ENCODE measurements at regions not wholly inside any gene's neighbourhood (a gene's known extent, or its start where the extent isn't known, plus 50 kb on each side); places are given as distances from the start of the nearest gene placed in this dataset.
"Not testable (repeated sequence)": the region's sequence is repeated elsewhere in the genome, so short reads cannot be mapped to it uniquely, and the experiment has no call there.

- TF ChIP-seq, protein P1, sequence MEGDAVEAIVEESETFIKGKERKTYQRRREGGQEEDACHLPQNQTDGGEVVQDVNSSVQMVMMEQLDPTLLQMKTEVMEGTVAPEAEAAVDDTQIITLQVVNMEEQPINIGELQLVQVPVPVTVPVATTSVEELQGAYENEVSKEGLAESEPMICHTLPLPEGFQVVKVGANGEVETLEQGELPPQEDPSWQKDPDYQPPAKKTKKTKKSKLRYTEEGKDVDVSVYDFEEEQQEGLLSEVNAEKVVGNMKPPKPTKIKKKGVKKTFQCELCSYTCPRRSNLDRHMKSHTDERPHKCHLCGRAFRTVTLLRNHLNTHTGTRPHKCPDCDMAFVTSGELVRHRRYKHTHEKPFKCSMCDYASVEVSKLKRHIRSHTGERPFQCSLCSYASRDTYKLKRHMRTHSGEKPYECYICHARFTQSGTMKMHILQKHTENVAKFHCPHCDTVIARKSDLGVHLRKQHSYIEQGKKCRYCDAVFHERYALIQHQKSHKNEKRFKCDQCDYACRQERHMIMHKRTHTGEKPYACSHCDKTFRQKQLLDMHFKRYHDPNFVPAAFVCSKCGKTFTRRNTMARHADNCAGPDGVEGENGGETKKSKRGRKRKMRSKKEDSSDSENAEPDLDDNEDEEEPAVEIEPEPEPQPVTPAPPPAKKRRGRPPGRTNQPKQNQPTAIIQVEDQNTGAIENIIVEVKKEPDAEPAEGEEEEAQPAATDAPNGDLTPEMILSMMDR (IDR thresholded peaks at IDR 0.05), result no peak
- TF ChIP-seq POLR2AphosphoS5 (IDR thresholded peaks at IDR 0.05; ENCODE audit: insufficient read depth in 1 of 2, low read depth in 1 of 2) (no peak), POLR2A (IDR thresholded peaks at IDR 0.05) (no peak)
- no peaks in the 10 kb centered on the region for H3K27me3 ChIP-seq
- H3K27ac ChIP-seq, result no peak overlapping the region
- no peaks in the 10 kb centered on the region for H3K4me1 ChIP-seq
- intact Hi-C loops (cut with DNase I), result no loop called here
- no peak for DNase-seq (ENCODE audit: extremely low spot score in 2 of 2)
- no peaks in the 10 kb centered on the region for H3K9me3 ChIP-seq
- H3K36me3 ChIP-seq, result no peaks in the 10 kb centered on the region
- no peak overlapping the region for H3K4me3 ChIP-seq
Observed at GRCh38 chr2:163974766-163975165, 239.0 kb upstream of the FIGN start.

- TF ChIP-seq, protein P1 (IDR thresholded peaks at IDR 0.05), result no peak
- no peak for TF ChIP-seq POLR2A (IDR thresholded peaks at IDR 0.05)
- TF ChIP-seq POLR2AphosphoS5 (IDR thresholded peaks at IDR 0.05; ENCODE audit: insufficient read depth in 1 of 2, low read depth in 1 of 2), result no peak
- Histone ChIP-seq H3K9me3 (no peaks in the 10 kb centered on the region), H3K27ac (no peak overlapping the region), H3K4me3 (no peak overlapping the region), H3K36me3 (no peaks in the 10 kb centered on the region), H3K27me3 (no peaks in the 10 kb centered on the region), H3K4me1 (no peaks in the 10 kb centered on the region)
- intact Hi-C loops (cut with DNase I), result no loop called here
- DNase-seq (ENCODE audit: extremely low spot score in 2 of 2), result no peak
Observed at GRCh38 chr2:163970058-163970813, 234.4 kb upstream of the FIGN start.

DNA sequence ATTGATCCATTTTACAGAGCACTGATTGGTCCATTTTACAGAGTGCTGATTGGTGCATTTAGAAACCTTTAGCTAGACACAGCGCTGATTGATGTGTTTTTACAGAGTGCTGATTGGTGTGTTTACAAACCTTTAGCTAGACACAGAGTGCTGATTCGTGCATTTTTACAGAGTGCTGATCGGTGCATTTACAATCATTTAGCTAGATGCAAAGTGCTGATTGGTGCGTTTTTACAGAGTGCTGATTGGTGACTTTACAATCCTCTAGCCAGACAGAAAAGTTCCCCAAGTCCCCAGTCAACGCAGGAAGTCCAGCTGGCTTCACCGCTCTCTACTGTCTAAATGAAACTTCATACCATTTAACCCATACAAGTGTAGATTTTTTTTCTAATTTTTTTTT lies 228.5 kb upstream of the FIGN start:
- H3K4me1 ChIP-seq; H3K27ac ChIP-seq; H3K36me3 ChIP-seq; DNase-seq (ENCODE audit: extremely low spot score in 2 of 2); H3K9me3 ChIP-seq; intact Hi-C loops (cut with DNase I); H3K4me3 ChIP-seq; H3K27me3 ChIP-seq: not testable (repeated sequence)

DNA sequence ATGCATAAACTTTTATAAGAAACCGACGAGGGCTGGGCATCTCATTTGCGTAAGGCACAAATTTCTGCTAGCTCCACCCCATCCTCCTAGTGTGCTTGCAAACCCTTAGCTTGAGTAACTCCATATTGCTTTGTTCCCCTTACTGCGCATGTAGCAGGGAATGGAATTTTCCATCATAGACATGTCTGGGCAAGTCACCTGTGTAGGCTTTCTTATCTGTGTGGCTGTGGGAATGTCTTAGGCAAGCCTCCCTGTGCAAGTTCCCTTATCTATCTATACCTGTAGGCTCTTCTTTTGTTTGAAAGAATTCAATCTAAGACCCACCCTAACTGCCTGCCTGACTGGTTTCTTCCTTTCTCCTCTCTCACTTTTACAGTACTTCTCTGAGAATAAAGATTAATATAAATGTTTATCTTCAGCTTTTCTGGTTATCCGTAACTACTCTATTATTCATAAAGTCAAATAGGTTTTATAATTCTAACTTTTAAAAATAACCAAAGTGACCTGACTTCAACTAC lies 217.6 kb upstream of the FIGN start:
- DNase-seq (ENCODE audit: extremely low spot score in 2 of 2), result no peak
- no peaks in the 10 kb centered on the region for H3K27me3 ChIP-seq
- no peaks in the 10 kb centered on the region for H3K36me3 ChIP-seq
- H3K4me3 ChIP-seq, result no peak overlapping the region
- H3K4me1 ChIP-seq, result no peaks in the 10 kb centered on the region
- intact Hi-C loops (cut with DNase I), result no loop called here
- no peak overlapping the region for H3K27ac ChIP-seq
- TF ChIP-seq, protein P1 (IDR thresholded peaks at IDR 0.05), result no peak
- TF ChIP-seq POLR2A (IDR thresholded peaks at IDR 0.05), result no peak
- TF ChIP-seq POLR2AphosphoS5 (IDR thresholded peaks at IDR 0.05; ENCODE audit: insufficient read depth in 1 of 2, low read depth in 1 of 2), result no peak
- no peaks in the 10 kb centered on the region for H3K9me3 ChIP-seq

DNA sequence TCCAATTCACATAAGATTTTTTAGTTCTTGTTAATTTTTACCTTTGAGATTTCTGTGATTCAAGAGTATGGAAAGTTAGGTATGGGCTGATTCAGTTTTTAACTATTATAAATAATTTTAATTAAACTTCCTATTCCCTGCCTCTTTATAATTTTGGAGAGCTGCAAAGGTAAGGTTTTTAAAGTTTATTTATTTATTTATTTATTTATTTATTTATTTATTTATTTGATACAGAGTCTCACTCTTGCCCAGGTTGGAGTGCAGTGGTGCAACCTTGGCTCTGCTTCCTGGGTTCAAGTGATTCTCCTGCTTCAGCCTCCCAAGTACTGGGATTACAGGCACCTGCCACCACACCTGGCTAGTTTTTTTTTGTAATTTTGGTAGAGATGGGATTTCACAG lies 215.5 kb upstream of the FIGN start:
- Histone ChIP-seq H3K36me3 (no peaks in the 10 kb centered on the region), H3K9me3 (no peaks in the 10 kb centered on the region), H3K27me3 (no peaks in the 10 kb centered on the region), H3K27ac (no peak overlapping the region), H3K4me3 (no peak overlapping the region), H3K4me1 (no peaks in the 10 kb centered on the region)
- intact Hi-C loops (cut with DNase I), result no loop called here
- no peak for TF ChIP-seq POLR2A (IDR thresholded peaks at IDR 0.05)
- TF ChIP-seq, protein P1 (IDR thresholded peaks at IDR 0.05), result no peak
- no peak for TF ChIP-seq POLR2AphosphoS5 (IDR thresholded peaks at IDR 0.05; ENCODE audit: insufficient read depth in 1 of 2, low read depth in 1 of 2)
- no peak for DNase-seq (ENCODE audit: extremely low spot score in 2 of 2)

Measured in vagina (tissue), 2 donors.